ENCODE measurements at regions not wholly inside any gene's neighbourhood (a gene's known extent, or its start where the extent isn't known, plus 50 kb on each side); places are given as distances from the start of the nearest gene placed in this dataset.

DNA sequence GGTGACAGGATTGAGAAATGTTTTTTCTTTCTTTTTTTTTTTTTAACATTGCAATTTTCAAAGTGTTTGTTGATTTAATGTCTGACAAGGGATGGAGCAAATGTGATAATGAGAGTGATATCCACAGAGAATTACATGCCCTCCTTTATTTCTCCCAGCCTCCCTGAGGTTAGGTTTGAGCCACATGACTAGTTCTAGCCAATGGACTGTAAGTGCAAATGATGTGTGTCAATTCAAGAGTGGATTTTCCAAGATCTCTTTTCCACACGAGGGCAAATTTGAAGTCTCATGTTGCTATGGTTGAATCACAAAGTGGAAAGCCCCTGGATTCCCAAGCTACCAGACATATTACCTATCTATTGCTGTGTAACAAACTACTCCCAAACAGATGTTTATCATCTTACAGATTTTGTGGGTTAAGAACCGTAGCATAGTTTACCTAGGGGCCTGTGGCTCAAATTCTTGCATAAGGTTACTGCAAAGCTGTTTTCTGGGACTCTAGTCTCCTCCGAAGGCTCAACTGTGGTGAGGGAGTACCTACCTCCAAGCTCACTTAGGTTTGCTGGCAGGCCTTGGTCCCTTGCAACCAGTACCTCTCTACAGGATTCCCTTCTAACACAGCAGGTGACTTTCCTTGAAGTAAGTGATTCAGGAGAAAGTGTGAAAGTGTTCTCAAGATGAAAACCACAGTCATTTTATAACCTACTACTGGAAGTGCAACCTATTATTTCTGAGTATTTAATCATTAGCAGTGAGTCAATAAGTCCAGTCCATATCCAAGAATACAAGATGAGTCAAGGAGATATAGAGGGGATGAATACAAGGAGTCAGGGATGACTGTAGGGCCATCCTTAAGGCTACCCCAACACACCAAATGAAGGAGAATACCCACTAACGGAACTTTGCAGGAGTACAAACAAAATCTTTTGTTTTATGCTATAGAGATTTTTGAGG lies 533.6 kb downstream of the PTPRC start:
- no peak for DNase-seq

DNA sequence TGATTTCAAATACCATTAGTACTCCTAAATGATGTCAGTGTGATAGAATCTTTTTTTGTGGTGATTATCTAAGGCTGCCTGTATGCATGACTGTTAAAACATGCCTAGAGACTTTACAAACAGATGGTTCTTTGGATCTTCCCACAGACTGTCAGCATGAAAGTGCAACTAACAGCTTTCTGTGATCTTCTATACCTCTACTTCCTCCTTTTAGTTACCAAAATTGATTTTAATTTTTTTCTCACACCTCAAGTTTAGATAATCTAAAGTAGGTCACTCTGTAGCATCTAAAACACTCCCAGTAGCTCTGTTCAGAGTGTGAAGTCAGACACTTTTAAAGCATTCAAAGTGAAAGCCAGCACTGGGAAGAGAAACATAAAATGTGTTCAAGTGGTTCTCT lies 534.5 kb downstream of the PTPRC start:
- no peak for DNase-seq

DNA sequence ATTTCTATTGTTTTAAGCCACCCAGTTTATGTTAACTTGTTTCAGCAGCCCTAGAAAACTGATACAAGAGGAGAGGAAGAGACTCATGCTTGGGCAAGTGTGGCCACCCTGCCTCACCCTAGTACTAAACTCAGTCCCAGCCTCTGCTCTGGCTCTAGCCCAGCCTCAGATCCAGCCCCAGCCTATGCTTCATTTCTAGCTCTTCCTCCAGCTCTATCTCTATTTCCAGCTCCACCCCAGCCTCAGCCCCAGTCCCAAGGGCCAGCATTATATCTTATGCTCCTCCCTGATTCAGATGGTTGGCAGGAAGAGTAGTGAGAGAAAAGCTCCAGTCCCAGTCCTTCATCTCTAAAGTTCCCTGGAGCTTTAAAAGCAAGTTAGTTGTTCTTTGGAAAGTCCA lies 535.5 kb downstream of the PTPRC start:
- DNase-seq: no peak

DNA sequence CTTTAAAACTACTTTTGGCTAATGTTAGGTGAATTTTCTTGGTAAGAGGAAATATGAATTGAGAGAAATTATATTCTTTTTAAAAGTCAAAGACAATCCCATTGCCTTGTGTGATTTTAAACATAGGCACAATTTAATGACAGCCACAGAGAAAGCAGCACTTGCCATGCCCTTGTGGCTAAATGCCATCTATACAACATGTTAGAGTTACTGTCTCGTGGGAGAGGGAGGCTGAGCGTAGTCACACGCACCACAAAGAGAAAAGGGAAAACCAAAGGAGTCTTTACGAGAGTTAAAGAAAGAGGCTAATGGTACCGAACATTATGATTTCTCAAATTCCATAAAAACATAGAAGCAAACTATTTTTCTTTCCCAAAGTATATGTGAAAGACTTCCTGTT lies 537.9 kb downstream of the PTPRC start:
- DNase-seq: no peak

DNA sequence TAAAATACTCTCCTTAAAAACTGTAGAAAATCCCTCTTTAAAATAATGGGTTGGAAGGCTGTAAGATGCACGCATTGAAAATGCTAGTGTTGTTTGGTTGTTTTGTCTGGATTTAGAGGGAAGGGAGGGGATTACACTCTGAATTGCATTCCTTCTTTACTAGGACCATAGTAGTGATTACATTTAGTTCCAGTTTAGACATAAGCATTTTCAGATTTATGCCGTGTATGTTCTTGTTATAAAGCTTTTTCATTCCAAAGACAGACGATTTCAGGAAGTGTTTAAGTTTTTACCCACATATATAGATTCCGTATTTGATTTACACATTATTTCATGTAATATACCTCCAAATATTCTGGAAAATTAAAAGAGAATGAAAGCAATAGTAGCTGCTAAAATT lies 538.4 kb downstream of the PTPRC start:
- DNase-seq: no peak

DNA sequence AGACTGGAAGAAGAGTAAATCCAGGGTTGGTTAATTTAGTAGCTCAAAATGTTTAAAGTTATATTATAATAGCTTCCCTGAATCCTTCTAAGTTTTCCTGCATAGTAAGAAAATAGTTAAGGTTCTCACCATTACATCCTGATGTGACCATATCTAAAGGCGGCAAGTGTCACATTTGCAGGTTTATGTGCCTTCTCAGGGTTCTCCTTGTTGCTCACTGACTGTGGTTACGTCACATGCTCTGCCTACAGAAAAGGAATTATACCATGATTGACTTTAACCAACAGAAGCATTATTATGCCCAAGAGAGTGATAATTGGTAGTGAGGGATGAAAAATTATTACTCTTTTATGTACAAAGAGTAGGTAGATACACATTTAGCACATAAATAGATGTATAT lies 539.8 kb downstream of the PTPRC start:
- no peak for DNase-seq

DNA sequence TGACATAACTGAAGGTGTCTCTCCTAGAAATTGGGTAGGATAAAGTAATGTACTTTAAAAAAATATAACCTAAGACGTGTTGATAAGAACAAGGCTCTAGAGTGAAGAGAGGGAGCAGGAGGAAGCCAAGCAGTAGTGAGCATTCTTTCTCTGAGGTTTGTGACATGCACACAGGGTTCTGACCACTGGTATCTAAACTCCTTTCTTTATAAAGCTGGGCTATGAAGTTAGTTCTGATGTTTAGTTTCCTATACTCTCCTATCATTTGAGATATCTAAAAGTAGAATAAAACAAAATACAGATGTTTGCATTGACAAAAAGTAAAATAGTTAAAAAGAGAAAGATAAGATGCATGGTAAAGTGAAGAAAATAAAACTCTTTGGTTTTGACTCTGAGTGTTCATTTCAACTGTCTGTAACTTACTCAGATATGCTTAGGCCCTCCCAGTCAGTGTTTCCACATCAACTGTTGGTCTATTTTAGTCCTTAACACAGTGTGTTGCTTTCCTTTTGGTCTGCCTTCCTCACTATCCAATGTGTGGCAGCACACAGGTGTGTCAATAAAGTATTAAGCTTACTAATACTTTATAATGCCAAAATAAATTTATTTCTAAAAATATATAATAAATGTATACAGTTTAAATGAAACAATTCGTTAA lies 543.5 kb downstream of the PTPRC start:
- no peak for DNase-seq

DNA sequence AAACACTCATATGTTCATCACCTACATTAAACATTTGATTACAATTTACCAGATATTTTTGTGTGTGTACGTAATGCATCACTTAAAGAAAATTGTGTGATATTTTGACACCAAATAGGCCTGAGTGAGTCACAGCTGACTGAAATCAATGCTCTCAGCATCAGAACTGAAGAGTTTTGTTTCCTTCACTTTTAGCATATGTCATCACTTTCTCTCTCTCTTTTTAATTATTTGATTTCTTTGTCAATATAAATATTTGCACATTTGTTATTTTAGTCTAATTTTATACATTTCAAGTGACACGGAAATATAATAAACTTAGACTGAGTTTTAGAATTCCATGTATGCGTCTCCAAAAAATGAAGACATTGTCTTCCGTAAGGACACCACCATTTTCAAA lies 545.3 kb downstream of the PTPRC start:
- DNase-seq: no peak

DNA sequence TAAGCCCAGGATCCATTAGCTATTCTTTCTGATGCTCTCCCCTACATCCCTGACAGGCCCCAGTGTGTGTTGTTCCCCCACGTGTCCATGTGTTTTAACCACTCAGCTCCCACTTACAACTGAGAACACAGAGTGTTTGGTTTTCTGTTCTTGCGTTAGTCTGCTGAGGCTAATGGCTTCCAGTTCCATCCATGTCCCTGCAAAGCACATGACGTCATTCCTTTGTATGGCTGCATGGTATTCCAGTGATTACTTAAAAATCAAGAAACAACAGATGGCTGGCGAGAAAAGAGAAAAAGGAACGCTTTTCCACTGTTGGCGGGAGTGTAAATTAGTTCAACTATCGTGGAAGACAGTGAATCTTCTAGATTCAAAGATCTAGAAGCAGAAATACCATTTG lies 556.0 kb downstream of the PTPRC start:
- DNase-seq: no peak

DNA sequence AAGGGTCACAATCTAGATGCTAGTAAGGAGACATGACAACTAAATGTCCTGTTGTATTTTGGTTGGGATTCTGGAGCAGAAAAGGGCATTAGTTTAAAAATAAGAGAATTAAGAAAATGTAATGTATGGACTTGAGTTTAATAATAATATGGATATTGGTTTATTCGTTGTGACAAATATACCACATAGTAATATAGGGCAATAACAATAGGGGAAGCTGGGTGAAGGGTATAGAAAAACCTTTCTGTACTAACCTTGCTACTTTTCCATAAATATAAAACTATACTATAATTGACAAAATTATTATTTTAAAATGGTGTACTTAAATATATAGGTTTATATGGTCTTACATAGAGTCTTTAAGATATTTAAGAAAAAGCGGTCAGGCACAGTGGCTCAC lies 558.9 kb downstream of the PTPRC start:
- DNase-seq: no peak

DNA sequence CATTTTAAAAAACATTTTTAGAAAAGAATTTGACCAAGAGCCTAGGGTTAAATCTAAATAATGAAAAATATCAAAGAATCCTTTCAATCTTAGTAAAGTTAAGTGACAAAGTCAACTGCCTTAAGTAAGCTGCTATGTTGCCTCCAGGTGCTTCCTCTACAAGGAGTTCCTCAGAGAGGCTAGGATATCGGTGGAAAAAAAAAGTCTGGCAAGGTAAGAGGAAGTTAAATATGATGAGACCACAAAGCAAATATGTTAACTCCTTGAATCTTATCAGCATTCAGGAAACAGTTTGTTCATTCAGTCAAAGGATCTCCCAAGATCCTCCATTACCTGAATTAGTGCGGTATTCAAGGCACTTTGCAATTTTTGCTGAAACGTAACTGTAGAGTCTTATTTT lies 563.5 kb downstream of the PTPRC start:
- DNase-seq: no peak

DNA sequence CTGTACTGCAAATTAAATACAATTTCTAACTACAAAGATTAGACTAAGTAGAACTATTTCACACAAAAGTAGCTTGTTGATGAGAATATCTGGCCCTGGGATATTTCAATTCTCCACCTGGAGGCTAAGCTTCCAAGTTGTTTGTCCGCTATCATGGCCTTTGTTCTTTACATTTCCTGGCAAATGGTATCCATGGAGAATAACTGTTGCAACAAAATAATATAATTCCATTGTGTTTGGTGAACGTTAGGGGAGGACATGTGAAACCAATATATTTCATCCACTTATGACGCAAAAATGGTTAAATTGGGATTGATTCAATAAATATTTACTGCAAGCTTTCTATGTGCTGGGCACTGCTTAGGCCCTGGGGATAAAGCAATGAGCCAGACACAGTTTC lies 565.4 kb downstream of the PTPRC start:
- no peak for DNase-seq

DNA sequence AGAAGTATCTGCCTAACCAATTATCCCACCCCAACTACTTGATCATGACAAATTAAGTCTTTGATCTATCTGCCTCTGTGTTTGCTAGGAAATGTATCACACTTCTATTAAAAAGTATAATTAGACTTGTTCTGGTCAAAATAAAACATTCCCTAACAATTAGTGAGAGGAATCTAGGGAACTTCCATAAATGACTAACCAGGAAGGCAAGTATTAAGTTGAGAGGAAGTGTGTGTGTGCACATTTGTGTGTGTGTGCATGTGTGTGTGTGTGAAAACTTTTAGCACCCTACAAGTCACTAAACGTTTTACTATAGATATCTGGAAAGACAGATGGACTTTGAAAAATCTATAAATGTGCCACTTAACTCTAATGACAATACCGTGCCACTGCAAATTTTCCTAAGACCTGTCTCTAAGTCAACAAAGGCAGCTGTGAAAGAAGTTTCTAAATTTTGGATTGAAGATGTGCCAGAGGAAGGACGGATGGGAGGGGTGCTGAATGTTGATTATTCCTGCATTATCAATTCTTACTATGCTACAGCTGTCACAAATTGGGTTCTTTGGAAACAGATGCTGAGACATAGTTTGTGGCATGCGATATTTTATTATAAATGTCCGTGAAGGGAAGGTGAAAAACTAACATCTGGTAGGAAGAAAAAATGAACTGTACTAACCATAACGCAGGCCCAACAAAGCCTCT lies 567.1 kb downstream of the PTPRC start:
- DNase-seq: no peak

DNA sequence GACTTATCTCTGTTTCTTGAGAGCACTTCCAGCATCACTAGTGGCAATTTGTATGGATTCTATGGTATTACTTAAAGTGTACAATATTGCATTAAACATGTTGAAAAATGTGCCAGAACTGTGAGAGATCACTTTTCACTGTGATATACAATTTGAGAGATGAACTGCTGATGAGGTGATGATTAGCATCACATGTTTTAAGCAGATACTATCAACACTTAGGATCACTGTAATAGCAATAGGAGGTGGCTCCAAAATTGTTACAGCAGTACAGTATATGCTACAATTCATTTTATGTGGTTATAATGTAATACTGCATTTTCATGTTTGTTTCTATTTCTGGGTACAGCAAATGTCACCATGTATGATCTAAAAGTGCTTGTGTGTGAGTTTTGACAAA lies 570.0 kb downstream of the PTPRC start:
- no peak for DNase-seq

DNA sequence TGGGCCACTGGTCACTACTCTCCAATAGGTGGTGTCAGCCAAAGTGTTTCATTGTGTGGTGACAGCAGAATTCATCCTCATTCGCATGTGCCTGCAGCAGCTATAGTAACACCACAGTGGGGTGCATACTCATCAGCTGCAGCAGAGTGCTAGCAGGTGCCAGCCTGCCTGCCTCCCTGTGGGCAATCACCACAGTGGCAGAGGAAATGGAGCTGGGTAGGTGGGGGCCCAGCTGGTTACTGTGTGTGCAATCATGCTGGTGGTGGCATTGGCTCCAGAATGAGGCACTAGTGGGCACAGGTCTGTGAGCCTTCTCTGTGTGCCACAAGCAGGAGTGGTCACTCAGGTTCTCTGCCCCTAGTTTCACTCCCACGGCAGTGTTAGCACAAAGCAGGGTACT lies 579.2 kb downstream of the PTPRC start:
- no peak for DNase-seq

DNA sequence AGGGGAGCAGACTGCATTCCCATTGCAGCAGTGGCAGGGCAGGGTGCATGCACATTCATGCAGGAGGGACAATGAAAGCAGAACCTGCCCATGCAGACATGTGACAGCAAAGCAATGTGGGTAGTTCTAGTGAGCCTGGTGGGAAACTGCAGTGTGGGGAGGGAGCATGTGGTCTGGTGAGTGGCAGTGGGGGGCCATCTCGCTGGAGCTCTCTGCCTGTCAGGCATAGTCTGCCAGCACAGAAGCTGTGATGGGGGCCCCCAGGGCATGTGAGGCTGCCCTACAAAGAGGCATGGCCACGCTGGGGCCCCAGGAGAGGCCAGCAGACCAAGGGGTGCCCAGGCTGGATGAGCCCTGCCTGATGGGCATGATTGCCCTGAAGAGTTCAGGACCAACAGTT lies 579.7 kb downstream of the PTPRC start:
- DNase-seq: no peak

DNA sequence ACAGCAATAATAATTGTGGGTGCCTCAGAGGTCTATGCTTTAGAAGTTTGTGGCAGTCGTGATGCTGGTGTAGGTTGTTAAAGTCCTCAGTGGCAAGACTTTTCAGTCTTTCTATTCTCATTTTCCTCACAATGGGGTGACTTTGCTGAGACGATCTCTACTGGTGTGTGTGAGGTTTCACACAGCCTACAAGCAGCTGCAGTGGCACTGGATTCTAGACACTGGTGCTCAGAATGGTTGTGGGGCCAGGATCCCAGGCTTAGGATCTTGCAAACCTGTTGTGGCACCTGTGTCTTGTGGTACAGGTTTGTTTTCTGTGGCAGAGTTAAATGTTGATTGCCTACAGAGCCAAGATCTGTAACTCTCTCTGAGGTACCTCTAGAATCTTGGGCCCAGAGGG lies 581.2 kb downstream of the PTPRC start:
- no peak for DNase-seq

DNA sequence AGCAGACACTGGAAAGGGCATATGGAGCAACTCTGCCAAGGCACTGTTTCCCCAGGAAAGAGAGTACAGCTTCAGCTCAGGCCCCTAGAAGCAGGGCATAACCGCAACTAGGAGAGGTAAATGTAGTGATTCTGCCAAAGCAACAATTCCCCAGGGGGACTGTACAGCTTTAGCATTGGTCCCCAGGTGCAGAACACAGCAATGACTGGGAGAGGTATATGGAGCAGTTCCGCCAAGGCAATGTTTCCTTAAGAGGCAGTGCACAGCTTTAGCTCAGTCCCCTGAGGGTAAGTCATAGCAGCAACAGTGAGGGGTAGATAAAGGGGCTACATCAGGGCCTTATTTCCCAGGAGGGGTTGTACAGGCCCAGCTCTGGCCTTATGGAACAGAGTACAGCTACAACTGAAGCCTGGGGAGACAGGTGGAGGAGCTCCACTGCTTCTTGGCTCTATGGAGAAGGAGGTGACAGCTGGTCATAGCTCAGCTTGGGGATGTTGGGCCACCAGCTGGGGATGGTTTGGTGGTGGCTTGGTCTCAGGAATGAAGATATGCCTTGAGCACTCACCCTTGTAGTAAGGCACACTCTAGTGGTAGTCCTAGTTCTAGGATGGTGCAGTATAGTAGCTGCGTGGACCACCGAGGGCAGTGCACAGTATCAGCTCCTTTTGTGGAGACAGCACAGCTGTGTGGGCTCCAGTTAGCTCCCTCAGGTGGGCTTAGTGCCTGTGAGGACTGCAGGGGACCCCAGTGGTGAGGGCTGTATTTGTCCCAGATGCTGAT lies 582.7 kb downstream of the PTPRC start:
- no peak for DNase-seq

DNA sequence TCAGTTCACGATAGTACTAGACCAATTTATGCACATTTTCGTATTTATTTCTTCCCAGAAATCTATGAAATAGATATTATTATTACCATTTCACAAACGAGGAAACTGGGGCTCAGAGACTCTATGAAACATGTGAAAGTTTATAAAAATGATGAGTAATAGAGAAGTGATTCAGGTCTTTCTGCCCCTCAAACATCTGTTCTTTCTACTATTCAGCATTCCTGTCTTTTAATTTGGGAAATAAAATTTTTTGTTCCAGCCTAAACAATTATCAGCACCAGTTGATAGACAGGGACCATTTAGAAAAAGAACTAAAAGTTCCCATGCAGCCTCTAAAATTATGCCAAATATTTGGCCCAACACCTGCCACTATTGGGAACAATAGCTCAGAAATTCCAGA lies 585.1 kb downstream of the PTPRC start:
- DNase-seq: no peak

DNA sequence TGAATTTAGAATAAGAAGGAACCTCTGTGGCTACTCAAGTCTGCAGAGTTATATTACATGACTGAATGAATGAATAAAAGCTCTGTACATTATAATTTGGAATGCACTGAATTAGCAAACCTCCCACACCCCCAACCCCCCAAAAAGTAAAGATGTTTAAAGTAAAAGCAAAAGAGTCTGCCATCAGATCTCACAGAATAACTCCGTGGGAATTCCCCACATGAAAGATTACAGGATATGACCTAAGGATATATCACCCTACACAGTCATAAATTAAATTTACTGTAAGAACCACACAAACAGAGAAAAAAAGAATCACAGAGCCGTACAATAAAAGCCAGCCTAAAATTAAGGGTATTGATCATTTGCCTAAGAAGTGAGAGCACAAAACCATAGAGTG lies 587.3 kb downstream of the PTPRC start:
- DNase-seq: no peak

DNA sequence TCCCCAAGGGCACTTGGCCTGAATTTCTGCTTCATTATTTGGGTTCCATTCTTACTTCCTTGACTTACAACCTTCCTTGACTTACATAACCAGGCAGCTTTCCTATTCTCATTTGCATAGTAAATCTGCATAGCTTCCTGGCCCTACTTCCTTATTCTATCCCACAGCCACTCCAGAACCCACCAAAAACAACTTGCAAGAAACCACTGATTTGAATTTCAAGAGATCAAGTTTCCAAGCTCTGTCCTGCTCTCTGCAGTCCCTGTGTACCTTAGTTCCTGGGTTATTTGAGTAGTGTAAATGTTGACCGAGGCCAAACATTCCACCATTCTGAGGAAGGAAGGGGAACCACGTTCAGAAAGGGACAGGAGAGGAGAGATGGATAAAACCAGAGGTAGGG lies 603.3 kb downstream of the PTPRC start:
- DNase-seq: no peak

DNA sequence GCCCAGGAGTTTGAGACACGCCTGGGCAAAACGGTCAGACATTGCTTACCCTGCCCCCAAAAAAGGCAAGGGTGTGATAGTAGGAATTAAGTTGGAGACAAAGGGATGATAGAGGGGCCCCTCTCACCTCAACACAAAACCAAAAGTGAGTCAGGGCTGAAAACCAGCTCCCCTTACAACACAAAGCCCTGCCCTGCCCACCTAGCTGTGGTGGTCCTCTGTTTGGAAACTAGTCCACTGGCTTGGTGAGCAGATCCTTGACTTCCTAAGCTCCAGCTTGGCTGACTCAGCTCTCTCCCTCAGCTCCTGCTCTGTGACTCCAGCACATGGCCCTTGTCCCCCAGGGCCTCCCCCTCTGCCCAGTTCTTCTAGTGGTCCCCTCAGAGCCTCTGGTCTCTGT lies 603.8 kb downstream of the PTPRC start:
- no peak for DNase-seq

DNA sequence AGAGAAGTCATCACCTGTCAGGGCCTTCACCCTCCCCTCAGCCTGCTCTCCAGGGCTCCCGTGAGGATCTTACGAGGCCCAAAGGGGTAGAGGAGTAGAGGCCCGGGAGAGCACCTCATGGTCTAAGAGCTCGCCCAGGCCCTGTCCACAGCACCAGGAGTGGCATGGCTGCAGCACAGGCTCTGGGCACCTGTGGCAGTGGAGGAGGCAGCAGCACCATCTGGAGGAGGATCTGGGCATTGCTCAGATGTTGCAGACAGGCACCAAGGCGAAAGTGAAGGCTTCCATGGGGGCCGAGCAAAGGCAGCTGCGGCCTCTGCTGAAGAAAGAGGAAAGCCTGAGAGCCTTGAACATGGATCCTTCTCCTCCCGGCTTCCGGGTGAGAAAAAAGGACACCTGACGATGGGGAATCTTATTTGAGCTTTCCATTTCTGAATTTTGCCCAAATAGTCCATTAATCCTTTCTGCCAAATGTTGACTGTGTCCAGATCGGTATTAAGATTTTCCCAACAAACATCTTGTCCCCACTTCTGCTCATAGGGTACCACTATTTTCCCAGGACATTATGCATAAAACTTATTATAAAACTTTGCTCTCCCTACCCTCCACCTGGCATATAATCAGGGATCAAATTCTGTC lies 604.7 kb downstream of the PTPRC start:
- DNase-seq: peak; percentile 82

All from midbrain (tissue), 1 donor.